Ishikawa (cell line): ENCODE measurements at regions not wholly inside any gene's neighbourhood (a gene's known extent, or its start where the extent isn't known, plus 50 kb on each side); places are given as distances from the start of the nearest gene placed in this dataset.

Experiments used
- CEBPB ChIP-seq: IDR thresholded peaks from 2 replicates; pipeline ENCODE4 v1.6.1; 2012
- CREB1 ChIP-seq: IDR thresholded peaks from 2 replicates; pipeline ENCODE4 v1.6.1; 2012; ENCODE audit warnings: low read depth
- EGR1 ChIP-seq: IDR thresholded peaks from 2 replicates; pipeline ENCODE4 v1.6.1; 2012
- EP300 ChIP-seq: IDR thresholded peaks from 2 replicates; pipeline ENCODE4 v1.6.1; 2012; ENCODE audit warnings: borderline replicate concordance
- FOXM1 ChIP-seq: IDR thresholded peaks from 2 replicates; pipeline ENCODE4 v1.6.1; 2012; ENCODE audit warnings: low read depth, borderline replicate concordance
- NFIC ChIP-seq: IDR thresholded peaks from 2 replicates; pipeline ENCODE4 v1.6.1; 2012
- RAD21 ChIP-seq: IDR thresholded peaks from 2 replicates; pipeline ENCODE4 v1.6.1; 2012; ENCODE audit warnings: low read depth
- TAF1 ChIP-seq: IDR thresholded peaks from 2 replicates; pipeline ENCODE4 v1.6.1; 2012; ENCODE audit warnings: low read depth, mild to moderate bottlenecking
- TCF12 ChIP-seq: IDR thresholded peaks from 2 replicates; pipeline ENCODE4 v1.6.1; 2012; ENCODE audit warnings: low read depth
- TEAD4 ChIP-seq: IDR thresholded peaks from 2 replicates; pipeline ENCODE4 v1.6.1; 2012
- USF1 ChIP-seq: IDR thresholded peaks from 2 replicates; pipeline ENCODE4 v1.6.1; 2012
- YY1 ChIP-seq: IDR thresholded peaks from 2 replicates; pipeline ENCODE4 v1.6.1; 2012; ENCODE audit warnings: low read depth
- ZBTB7A ChIP-seq: IDR thresholded peaks from 2 replicates; pipeline ENCODE4 v1.6.1; 2012; ENCODE audit warnings: low read depth
- TF ChIP-seq, protein P1 (sequence below): IDR thresholded peaks from 2 replicates; pipeline ENCODE4 v1.6.1; 2012
- TF ChIP-seq, protein P2 (sequence below): IDR thresholded peaks from 2 replicates; pipeline ENCODE4 v1.6.1; 2012; ENCODE audit warnings: low read depth, mild to moderate bottlenecking

GRCh38 chr17:34715504-34715903, 136.1 kb downstream of the TMEM132E start:
- TF ChIP-seq EGR1 (no peak), RAD21 (no peak), TCF12 (no peak), CEBPB (no peak), ZBTB7A (no peak), YY1 (no peak), FOXM1 (no peak), NFIC (no peak), TEAD4 (no peak), TAF1 (no peak), EP300 (no peak)
- TF ChIP-seq, protein P1, sequence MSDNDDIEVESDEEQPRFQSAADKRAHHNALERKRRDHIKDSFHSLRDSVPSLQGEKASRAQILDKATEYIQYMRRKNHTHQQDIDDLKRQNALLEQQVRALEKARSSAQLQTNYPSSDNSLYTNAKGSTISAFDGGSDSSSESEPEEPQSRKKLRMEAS: no peak

DNA sequence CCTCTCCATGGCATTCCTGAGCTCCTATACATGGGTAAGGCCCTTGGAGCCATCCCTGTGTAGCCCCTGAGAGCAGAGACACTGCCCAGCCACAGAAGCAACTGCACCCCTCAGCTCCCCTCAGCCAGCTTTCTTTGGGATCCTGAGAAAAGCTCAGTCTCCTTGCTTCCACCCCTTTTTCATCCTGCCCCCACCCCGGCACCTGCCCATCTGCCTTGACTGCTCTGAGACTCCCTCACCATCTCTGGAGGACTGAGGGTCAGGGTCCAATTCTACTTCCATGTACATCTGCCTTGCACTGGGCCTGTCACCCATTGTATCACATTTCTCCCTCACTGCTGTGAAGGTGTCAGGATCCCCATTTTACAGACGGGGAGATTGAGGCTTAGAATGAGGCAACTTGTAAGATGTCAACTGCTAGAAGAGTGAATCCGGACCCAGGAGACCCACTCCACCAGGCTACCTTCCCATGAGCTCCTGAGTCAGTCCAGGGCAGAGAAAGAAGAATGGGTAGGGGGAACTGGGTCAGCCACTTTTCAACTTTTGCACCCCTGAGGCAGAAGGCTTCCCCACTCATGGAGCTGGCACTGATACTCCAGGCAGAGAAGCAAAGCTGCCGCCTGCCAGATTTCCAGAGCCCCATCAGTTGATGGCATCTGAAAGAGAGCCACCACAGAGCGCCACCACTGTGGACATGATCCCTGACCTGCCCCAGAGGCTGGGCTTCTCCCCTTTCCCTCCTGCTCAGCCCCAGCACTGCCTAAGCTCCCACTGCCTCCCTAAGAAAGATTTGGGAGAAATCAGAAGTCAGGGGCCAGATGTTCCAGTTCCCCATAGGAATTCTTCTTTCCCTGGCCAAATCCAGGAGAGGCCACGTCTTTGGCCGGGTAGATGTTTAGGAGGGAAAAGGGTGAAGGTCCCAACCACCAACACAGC, 135.4 kb downstream of the TMEM132E start:
- TF ChIP-seq USF1 (no peak), ZBTB7A (no peak), CEBPB (no peak), EGR1 (no peak), YY1 (no peak), TAF1 (no peak), CREB1 (no peak), TCF12 (no peak), TEAD4 (no peak), EP300 (no peak), RAD21 (no peak), FOXM1 (no peak), NFIC (no peak)
- TF ChIP-seq, protein P2, sequence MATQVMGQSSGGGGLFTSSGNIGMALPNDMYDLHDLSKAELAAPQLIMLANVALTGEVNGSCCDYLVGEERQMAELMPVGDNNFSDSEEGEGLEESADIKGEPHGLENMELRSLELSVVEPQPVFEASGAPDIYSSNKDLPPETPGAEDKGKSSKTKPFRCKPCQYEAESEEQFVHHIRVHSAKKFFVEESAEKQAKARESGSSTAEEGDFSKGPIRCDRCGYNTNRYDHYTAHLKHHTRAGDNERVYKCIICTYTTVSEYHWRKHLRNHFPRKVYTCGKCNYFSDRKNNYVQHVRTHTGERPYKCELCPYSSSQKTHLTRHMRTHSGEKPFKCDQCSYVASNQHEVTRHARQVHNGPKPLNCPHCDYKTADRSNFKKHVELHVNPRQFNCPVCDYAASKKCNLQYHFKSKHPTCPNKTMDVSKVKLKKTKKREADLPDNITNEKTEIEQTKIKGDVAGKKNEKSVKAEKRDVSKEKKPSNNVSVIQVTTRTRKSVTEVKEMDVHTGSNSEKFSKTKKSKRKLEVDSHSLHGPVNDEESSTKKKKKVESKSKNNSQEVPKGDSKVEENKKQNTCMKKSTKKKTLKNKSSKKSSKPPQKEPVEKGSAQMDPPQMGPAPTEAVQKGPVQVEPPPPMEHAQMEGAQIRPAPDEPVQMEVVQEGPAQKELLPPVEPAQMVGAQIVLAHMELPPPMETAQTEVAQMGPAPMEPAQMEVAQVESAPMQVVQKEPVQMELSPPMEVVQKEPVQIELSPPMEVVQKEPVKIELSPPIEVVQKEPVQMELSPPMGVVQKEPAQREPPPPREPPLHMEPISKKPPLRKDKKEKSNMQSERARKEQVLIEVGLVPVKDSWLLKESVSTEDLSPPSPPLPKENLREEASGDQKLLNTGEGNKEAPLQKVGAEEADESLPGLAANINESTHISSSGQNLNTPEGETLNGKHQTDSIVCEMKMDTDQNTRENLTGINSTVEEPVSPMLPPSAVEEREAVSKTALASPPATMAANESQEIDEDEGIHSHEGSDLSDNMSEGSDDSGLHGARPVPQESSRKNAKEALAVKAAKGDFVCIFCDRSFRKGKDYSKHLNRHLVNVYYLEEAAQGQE: no peak
- TF ChIP-seq, protein P1: no peak

DNA sequence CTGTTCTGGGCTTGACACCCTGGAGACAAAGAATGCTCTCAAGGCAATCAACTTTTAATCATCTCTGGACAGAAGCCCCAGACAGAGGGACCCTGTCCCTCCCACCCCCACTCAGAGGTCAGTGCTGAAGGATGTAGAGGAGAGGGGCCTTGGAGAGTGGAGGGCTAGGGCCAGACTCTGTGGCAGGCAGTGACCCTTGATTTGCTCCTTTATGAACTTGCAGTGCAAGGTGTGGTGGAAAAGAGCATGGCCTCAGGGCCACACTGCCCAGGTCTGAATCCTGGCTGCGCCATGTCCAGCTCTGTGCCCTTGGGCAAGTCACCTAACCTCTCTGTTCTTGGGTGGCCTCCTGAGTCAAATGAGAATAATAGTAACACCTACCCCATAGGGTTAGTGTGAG, 134.3 kb downstream of the TMEM132E start:
- TF ChIP-seq FOXM1: no peak

GRCh38 chr17:34712481-34713195, 133.3 kb downstream of the TMEM132E start:
- no peak for TF ChIP-seq FOXM1
- no peak for TF ChIP-seq RAD21

DNA sequence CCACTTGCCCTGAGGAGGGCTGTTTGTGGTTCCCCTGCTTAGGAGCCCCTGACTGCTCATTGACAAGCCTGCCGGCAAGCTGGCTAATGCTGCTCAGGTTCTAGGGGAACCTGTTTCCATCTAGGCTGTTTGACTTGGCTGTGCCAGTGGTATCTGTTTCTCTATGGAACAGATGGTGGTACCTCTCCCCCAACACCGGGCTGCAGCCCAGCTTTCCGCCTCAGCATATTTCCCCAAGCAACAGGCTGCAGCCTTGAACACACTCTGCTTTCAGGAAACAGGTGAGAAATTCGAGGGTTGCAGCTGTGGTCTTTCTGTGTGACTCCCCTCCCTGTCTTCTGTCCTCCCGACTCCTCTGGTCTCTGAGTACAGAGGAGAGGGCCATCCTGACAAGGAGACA, 132.3 kb downstream of the TMEM132E start:
- TF ChIP-seq, protein P2: no peak
- TF ChIP-seq, protein P1: no peak
- TF ChIP-seq CEBPB (no peak), FOXM1 (no peak), NFIC (no peak), ZBTB7A (no peak), CREB1 (no peak), TAF1 (no peak), RAD21 (no peak), USF1 (no peak), EP300 (no peak), TEAD4 (no peak), EGR1 (no peak), TCF12 (no peak)
